Natural killer cell (primary cell): ENCODE measurements at regions not wholly inside any gene's neighbourhood (a gene's known extent, or its start where the extent isn't known, plus 50 kb on each side); places are given as distances from the start of the nearest gene placed in this dataset.

Experiments used
- ATAC-seq, 3 donors: fragments of 150-1000 bp in 2 of 3; fragments of 200-7000 bp in 1 of 3; cut with Tn5 transposase; 1 replicate in 1 of 3; 2 replicates in 2 of 3; pipeline ENCODE4 v1.10.0; 2021; ENCODE audit warnings: mild to moderate bottlenecking in 2 of 3, moderate library complexity in 2 of 3
- DNase-seq, 2 donors: peaks; one replicate each; pipeline versions ENCODE4 v3.0.0 to v3.0.0-alpha.2; 2013 to 2021; ENCODE audit warnings: mixed read lengths in 1 of 2
- H3K27ac ChIP-seq: one replicate; pipeline ENCODE4 v1.5.1; 2013; ENCODE audit warnings: mild to moderate bottlenecking, low read length
- H3K27me3 ChIP-seq: one replicate; pipeline ENCODE4 v1.6.1; 2013; ENCODE audit warnings: low read length; ENCODE audit not compliant: control insufficient read depth, insufficient read depth
- H3K36me3 ChIP-seq: one replicate; pipeline ENCODE4 v1.6.1; 2013; ENCODE audit warnings: low read length; ENCODE audit not compliant: control insufficient read depth, insufficient read depth
- H3K4me1 ChIP-seq: one replicate; pipeline ENCODE4 v1.6.1; 2013; ENCODE audit warnings: low read length; ENCODE audit not compliant: control insufficient read depth, insufficient read depth
- H3K4me3 ChIP-seq: one replicate; pipeline ENCODE4 v1.5.1; 2013; ENCODE audit warnings: low read length
- H3K9me3 ChIP-seq: one replicate; pipeline ENCODE4 v1.6.1; 2013; ENCODE audit warnings: low read length; ENCODE audit not compliant: control insufficient read depth, insufficient read depth
- H3K27ac Mint-ChIP-seq, 2 donors: one replicate each; pipeline ENCODE4 v1.8.0; 2022; ENCODE audit warnings: mild to moderate bottlenecking in 2 of 2, mixed read lengths in 2 of 2, moderate library complexity in 1 of 2
- H3K27me3 Mint-ChIP-seq, 2 donors: one replicate each; pipeline ENCODE4 v1.8.0; 2022; ENCODE audit warnings: low read depth in 2 of 2, mixed read lengths in 2 of 2
- H3K36me3 Mint-ChIP-seq: one replicate; pipeline ENCODE4 v1.8.0; 2022; ENCODE audit warnings: mixed read lengths
- H3K4me1 Mint-ChIP-seq, 2 donors: one replicate each; pipeline ENCODE4 v1.8.0; 2022; ENCODE audit warnings: mixed read lengths in 2 of 2
- H3K4me3 Mint-ChIP-seq: one replicate; pipeline ENCODE4 v1.8.0; 2022; ENCODE audit warnings: mild to moderate bottlenecking, moderate library complexity, mixed read lengths
- H3K9me3 Mint-ChIP-seq, 2 donors: one replicate each; pipeline ENCODE4 v1.8.0; 2022; ENCODE audit warnings: mixed read lengths in 2 of 2
- CTCF ChIP-seq: fragments of 200-600 bp; IDR thresholded peaks from one replicate; pipeline ENCODE4 v1.8.0; 2022; ENCODE audit warnings: antibody characterized with exemption
- WGBS: methylation state at CpG from one replicate; pipeline ENCODE4 v1.1.7; 2013; ENCODE audit warnings: missing lambda C conversion rate; ENCODE audit not compliant: insufficient coverage; 5-methylcytosine and 5-hydroxymethylcytosine counted together
- intact Hi-C: fragments of 100-400 bp; cut with micrococcal nuclease; formaldehyde crosslinking; loops from one replicate; pipeline ENCODE4 v1.14.2; 2022

- Mint-ChIP-seq H3K36me3 (no peaks in the 10 kb centered on the region), H3K4me3 (no peak overlapping the region), H3K4me1 (no peaks in the 10 kb centered on the region), H3K9me3 (peaks cover 2 to 3% of the 10 kb centered on the region in 2 donors), H3K27ac (no peak overlapping the region), H3K27me3 (peaks cover 10 to 12% of the 10 kb centered on the region in 2 donors)
- Histone ChIP-seq H3K4me1 (no peaks in the 10 kb centered on the region), H3K4me3 (no peak overlapping the region), H3K9me3 (no peaks in the 10 kb centered on the region), H3K27me3 (no peaks in the 10 kb centered on the region), H3K27ac (no peak overlapping the region), H3K36me3 (no peaks in the 10 kb centered on the region)
- DNase-seq (no peak), ATAC-seq (peak in 1 of 3 donors; percentile 5)
- TF ChIP-seq CTCF, result no peak
- WGBS, result 91% methylated on average over 13 of the region's 13 CpGs
- intact Hi-C loops, result no loop called here
Observed at GRCh38 chr4:3713817-3714641, 52.2 kb upstream of the ADRA2C start.

DNA sequence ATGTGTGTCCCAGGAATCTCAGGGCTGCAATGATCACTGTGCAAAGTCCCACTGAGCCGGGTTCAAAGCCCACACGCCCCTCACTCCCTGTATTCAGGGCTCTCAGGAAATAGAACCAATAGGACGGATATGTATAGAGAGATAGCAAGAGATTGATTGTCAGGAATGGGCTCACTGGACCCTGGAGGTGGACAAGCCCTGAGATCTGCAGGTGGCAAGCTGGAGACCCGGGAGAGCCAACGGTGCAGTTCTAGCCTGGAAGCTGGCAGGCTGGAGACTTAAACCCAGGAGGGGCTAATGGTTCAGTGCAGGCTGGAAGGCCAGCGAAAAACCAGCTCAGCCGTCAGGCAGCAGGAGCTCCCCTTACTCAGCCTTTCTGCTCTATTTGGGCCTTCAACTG is 52.8 kb upstream of the ADRA2C start:
- WGBS, result 84% methylated on average over 7 of the region's 7 CpGs
- intact Hi-C loops, result no loop called here
- H3K4me1 ChIP-seq, result no peaks in the 10 kb centered on the region
- ATAC-seq (no peak), DNase-seq (no peak)
- TF ChIP-seq CTCF, result no peak
- Mint-ChIP-seq H3K27ac (no peak overlapping the region), H3K4me3 (no peak overlapping the region), H3K9me3 (no peaks in the 10 kb centered on the region), H3K4me1 (no peaks in the 10 kb centered on the region), H3K27me3 (peaks cover 5% of the 10 kb centered on the region in 2 donors), H3K36me3 (no peaks in the 10 kb centered on the region)
- H3K4me3 ChIP-seq, result no peak overlapping the region
- H3K27ac ChIP-seq, result no peak overlapping the region
- H3K9me3 ChIP-seq, result no peaks in the 10 kb centered on the region
- H3K36me3 ChIP-seq, result no peaks in the 10 kb centered on the region
- H3K27me3 ChIP-seq, result no peaks in the 10 kb centered on the region

DNA sequence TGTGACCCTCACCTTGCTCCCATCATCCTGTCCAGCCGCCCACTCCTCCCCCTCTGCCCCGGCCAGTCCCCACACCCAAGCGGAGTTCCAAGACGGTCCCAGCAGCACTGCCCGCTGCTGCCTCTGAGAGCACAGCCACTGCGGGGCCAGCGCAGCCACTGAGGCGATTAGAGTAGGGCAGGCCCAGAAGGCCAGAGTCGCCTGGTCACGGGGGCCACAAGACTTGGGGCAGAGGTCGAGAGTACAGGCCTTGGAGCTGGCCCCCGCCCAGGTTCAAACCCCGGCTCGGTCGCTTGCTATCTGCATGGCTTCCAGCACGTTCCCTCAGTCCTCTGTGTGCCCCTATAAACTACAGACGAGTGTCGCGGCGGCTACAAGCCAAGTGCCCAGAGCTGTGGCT is 53.2 kb upstream of the ADRA2C start:
- no peak for TF ChIP-seq CTCF
- Mint-ChIP-seq H3K27ac (no peak overlapping the region), H3K4me3 (no peak overlapping the region), H3K4me1 (no peaks in the 10 kb centered on the region), H3K9me3 (no peaks in the 10 kb centered on the region), H3K36me3 (no peaks in the 10 kb centered on the region), H3K27me3 (peaks cover under 1 to 1% of the 10 kb centered on the region in 2 donors)
- Histone ChIP-seq H3K27me3 (no peaks in the 10 kb centered on the region), H3K4me1 (no peaks in the 10 kb centered on the region), H3K27ac (no peak overlapping the region), H3K36me3 (no peaks in the 10 kb centered on the region), H3K9me3 (no peaks in the 10 kb centered on the region), H3K4me3 (no peak overlapping the region)
- DNase-seq (no peak), ATAC-seq (no peak)
- WGBS, result 90% methylated on average over 20 of the region's 20 CpGs
- intact Hi-C loops, result no loop called here
